ENCODE measurements at regions not wholly inside any gene's neighbourhood (a gene's known extent, or its start where the extent isn't known, plus 50 kb on each side); places are given as distances from the start of the nearest gene placed in this dataset.
"Not testable (repeated sequence)": the region's sequence is repeated elsewhere in the genome, so short reads cannot be mapped to it uniquely, and the experiment has no call there.

DNA sequence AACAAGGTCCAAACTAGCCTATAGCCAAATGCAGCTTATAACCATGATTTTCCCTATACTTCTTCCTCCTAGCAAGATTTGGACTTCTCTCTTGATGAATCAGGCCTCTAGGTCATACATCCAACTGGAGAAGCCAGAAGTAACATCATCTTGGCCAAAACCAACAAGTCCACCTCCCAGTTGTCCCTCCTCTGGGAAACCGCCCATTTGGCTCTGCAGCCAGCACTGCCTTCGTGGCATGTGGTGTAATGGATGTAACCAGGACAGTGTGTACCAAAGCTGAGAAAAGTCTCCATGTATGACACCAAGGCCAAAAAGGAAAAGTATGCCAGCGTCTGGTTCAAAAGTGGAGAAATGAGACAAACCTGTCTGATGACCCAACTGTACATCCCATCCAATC lies 59.3 kb upstream of the VASH1 start:
- DNase-seq = no peak

DNA sequence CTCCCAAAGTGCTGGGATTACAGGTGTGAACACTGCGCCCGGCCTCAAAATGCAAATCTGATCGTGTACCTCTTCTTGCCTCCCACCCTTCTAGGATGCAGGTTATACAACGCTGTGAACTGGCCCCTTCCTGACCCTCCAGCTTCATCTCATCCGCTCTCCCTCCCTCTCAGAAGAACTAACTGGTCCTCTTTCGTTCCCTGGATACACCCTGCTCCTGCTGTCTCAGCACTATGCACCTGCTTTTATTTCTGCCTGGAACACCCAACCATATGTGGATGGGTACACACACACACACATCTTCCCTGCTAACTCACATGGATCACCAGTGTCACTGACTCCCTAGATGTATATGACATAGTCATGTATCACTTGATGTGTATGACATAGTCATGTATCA lies 56.1 kb upstream of the VASH1 start:
- no peak for DNase-seq

DNA sequence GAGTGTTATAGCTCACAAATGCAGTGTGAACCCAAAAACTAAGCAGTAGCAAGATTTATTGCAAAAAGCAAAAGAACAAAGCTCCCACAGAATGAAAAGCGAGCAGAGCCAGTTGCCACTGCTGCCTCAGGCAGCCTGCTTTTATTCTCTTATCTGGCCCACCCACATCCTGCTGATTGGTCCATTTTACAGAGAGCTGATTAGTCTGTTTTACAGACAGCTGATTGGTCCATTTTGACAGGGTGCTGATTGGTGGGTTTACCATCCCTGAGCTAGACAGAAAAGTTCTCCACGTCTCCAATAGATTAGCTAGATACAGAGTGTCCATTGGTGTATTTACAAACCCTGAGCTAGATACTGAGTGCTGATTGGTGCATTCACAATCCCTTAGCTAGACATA lies 55.1 kb upstream of the VASH1 start:
- not testable (repeated sequence) for DNase-seq

GRCh38 chr14:76706811-76707210 lies 54.5 kb upstream of the VASH1 start:
- DNase-seq = no peak

GRCh38 chr14:76708028-76708427 lies 53.2 kb upstream of the VASH1 start:
- DNase-seq = no peak

DNA sequence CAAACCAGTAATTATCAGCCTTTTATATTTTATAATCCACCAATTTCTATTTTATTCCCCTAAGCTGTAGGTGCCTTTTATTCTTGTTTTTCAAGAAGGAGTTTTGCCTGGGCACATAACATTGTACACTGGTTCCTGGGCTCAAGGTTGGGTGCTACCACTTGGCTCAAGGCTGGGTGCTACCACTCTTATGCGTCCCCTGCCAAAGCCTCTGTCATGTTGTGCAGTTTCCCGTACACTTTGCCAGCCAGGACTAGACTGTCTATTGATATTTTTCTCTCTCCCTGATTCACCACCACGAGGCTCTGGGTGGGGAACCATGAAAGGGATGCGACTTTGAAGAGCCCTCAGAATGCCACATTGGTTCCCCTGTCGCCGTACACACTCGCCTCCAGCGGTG lies 52.5 kb upstream of the VASH1 start:
- no peak for DNase-seq

DNA sequence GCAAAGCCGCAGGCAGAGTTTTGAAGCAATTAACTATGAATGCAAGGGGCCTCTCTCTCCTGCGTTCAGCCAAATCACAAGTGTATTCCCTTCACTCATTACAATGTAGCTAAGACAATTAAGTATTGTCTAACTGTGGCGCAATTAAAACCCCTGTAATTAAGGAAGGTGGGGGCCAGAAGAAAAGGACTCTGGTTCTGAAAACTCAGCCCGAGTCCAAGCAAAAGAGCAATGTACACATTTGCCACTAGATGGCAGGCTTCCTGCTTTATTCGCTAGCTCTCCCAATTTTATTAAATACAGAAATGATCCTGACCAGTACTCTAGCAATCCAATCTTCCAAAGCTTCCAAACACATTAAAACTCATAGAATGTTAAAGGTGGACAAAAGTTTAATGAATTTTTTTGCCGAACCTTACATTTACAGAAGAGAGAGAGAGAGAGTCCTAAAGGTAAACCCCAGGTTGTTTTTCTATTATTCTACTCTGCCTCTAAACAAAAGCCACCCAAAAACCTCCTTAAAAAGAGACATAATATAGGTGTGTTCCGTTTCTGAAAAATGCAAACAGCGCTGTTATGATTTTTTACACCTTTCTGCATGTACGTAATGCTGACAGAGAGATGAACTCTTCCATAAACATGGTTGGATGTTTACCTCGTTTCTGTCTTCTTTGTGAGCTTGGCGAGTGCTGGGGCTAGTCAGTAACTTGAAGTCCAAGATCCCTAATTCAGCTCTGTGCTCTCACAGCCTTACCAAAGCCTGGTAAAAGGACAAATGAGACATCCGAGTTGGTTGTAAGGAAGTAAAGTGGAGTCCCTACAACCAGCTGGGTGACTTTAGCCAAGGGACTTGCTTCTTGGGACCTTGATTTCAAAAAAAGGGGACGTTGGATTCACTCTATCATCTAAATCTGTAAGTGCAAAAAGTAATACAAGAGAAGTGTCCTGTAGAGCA lies 50.9 kb upstream of the VASH1 start:
- DNase-seq = peak in 2 of 5 experiments; percentile 4 to 38

All from T-helper 2 cell (primary cell).